ENCODE measurements at regions not wholly inside any gene's neighbourhood (a gene's known extent, or its start where the extent isn't known, plus 50 kb on each side); places are given as distances from the start of the nearest gene placed in this dataset.

DNA sequence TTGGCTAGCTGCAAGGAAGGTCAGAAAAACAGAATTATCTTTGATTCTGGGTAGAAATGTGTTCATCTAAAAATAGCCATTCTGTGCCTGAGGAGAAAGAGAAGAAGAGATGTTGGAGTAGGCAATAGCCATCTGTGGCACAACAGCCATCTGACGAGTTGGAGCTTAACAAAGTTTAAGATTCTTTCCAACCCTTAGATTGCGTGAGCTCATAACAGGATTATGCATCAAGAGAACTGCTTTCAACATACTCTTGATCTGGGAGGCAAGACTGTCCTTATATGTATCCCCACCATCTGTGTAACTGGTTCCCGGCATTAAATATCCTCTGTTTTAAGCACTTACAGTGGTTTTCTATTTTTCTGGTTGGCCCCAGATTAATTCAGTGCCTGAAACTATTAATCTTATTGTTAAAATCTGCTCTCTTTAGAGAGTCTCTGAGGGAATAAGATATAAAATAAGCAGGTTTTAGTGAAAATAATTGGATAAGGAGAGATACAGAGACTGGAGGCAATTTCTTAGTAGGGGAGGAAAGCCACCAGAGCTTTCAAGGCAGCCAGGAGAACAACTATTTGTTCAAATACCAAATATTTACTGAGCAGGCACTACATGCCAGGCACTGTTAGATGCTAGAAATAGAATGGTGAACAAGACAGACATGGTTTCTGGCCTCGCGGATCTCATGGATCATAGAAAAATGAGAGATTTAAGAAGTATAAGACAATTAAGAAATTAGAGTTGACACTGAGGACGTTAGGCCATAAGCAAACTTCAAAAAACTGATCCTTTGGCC lies 398.0 kb downstream of the SMARCA1 start:
- H3K36me3 ChIP-seq (ENCODE audit: insufficient read depth) = no peaks in the 10 kb centered on the region

DNA sequence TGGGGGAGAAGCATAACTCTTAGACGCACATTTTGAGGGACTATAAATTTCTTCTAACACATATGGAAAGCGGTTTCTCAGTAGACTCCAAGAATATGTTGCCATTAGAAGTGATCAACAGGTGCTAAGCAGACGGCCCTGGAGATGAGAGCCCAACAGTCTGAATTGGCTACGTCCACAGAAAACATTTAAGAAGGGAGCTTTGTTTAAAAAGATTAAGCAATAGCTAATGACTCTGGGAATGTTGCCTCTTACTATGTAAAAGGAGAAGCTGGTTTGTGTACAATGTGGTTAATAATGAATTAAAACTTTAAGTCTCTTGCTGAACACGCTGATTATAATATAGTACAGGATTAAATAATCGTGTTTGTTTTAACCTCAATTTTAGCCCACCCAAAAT lies 399.5 kb downstream of the SMARCA1 start:
- no peak overlapping the region for H3K9ac ChIP-seq
- no peak overlapping the region for H2AFZ ChIP-seq (ENCODE audit: low read depth)
- H3K4me2 ChIP-seq = no peak overlapping the region
- H3K4me1 ChIP-seq (ENCODE audit: low read depth, poor library complexity, severe bottlenecking) = no peaks in the 10 kb centered on the region
- no peak overlapping the region for H3K27ac ChIP-seq
- H3K4me3 ChIP-seq (IDR thresholded peaks at IDR 0.05; ENCODE audit: insufficient read depth, low read depth, low read length) = no peak overlapping the region
- no peaks in the 10 kb centered on the region for H3K36me3 ChIP-seq (ENCODE audit: insufficient read depth)
- no peaks in the 10 kb centered on the region for H3K79me2 ChIP-seq (ENCODE audit: insufficient read depth, low read depth)
- no peaks in the 10 kb centered on the region for H4K20me1 ChIP-seq (ENCODE audit: insufficient read depth)
- TF ChIP-seq, protein P1, sequence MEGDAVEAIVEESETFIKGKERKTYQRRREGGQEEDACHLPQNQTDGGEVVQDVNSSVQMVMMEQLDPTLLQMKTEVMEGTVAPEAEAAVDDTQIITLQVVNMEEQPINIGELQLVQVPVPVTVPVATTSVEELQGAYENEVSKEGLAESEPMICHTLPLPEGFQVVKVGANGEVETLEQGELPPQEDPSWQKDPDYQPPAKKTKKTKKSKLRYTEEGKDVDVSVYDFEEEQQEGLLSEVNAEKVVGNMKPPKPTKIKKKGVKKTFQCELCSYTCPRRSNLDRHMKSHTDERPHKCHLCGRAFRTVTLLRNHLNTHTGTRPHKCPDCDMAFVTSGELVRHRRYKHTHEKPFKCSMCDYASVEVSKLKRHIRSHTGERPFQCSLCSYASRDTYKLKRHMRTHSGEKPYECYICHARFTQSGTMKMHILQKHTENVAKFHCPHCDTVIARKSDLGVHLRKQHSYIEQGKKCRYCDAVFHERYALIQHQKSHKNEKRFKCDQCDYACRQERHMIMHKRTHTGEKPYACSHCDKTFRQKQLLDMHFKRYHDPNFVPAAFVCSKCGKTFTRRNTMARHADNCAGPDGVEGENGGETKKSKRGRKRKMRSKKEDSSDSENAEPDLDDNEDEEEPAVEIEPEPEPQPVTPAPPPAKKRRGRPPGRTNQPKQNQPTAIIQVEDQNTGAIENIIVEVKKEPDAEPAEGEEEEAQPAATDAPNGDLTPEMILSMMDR (conservative IDR thresholded peaks at IDR 0.05; ENCODE audit: low read depth, low read length) = no peak
- no peaks in the 10 kb centered on the region for H3K27me3 ChIP-seq (ENCODE audit: insufficient read depth, low read depth)

More for the DNA sequence above, 398.0 kb downstream of the SMARCA1 start:
- H3K4me2 ChIP-seq = no peak overlapping the region
- H3K27me3 ChIP-seq (ENCODE audit: insufficient read depth, low read depth) = no peaks in the 10 kb centered on the region
- TF ChIP-seq, protein P1 (conservative IDR thresholded peaks at IDR 0.05; ENCODE audit: low read depth, low read length) = no peak
- no peaks in the 10 kb centered on the region for H3K79me2 ChIP-seq (ENCODE audit: insufficient read depth, low read depth)
- no peak overlapping the region for H3K4me3 ChIP-seq (IDR thresholded peaks at IDR 0.05; ENCODE audit: insufficient read depth, low read depth, low read length)
- H4K20me1 ChIP-seq (ENCODE audit: insufficient read depth) = no peaks in the 10 kb centered on the region
- no peak overlapping the region for H3K9ac ChIP-seq
- H3K27ac ChIP-seq = no peak overlapping the region
- H2AFZ ChIP-seq (ENCODE audit: low read depth) = no peak overlapping the region
- H3K4me1 ChIP-seq (ENCODE audit: low read depth, poor library complexity, severe bottlenecking) = no peaks in the 10 kb centered on the region

DNA sequence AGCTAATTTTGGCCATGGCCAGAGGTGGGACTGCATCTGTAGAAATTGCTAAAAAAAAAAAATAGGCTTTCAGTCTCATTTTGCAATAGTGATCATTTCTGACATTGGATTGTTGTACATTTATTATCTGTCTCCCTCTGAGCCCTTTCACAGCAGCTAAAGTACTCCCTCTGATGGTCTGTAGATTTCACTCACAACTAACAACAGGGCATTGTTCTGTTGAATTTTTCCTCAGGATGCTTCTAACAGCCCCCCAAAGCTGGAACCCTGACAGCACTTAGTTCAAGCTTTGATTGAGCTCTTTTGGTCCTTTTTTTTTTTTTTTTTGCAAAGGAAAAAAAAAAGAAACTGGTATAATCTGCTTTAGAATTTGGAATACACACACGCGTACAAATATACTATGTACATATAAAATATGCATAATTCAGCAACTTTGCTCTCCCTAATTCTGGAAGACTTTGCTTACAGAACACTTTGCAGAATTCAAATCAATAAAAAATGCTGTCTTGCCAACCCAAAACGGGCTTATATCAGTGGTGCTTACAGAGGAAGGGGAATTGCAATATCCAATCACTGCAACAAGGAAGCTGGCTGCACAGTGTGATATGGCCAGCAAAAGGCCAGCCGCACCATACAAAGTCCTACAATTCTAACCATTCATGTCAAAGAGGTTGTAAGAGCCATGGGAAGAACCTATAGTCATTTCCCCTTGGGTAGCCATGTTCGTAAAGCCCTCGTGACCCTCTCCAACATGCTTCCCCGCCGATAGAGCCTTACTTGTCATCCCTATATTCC lies 406.4 kb downstream of the SMARCA1 start:
- Histone ChIP-seq H3K27me3 (ENCODE audit: insufficient read depth, low read depth) (no peaks in the 10 kb centered on the region), H3K79me2 (ENCODE audit: insufficient read depth, low read depth) (no peaks in the 10 kb centered on the region), H2AFZ (ENCODE audit: low read depth) (no peak overlapping the region), H3K4me3 (IDR thresholded peaks at IDR 0.05; ENCODE audit: insufficient read depth, low read depth, low read length) (no peak overlapping the region), H3K36me3 (ENCODE audit: insufficient read depth) (no peaks in the 10 kb centered on the region), H3K4me2 (no peak overlapping the region), H3K4me1 (ENCODE audit: low read depth, poor library complexity, severe bottlenecking) (no peaks in the 10 kb centered on the region), H4K20me1 (ENCODE audit: insufficient read depth) (no peaks in the 10 kb centered on the region), H3K27ac (no peak overlapping the region), H3K9ac (no peak overlapping the region)
- TF ChIP-seq, protein P1 (conservative IDR thresholded peaks at IDR 0.05; ENCODE audit: low read depth, low read length) = no peak

DNA sequence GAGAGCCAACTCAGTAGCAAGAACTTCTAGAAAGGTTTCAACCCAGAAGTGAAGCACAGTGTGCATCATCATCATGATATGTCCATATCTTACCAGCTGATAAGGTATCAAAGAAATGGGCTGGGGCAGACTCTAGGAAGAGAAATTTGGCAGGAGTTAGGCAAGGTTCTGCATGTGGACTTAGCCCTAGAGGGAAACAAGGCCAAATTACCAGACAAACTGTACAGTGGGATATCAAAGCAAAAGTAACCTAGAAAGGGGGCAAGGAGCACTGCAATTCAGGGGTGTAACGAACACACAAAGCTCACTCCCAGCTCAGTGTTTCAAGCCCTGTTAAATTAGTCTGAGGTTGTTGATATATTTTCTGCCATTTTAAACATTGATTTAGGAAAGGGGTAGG lies 407.4 kb downstream of the SMARCA1 start:
- Histone ChIP-seq H3K27me3 (ENCODE audit: insufficient read depth, low read depth) (no peaks in the 10 kb centered on the region), H3K4me2 (no peak overlapping the region), H3K9ac (no peak overlapping the region), H3K4me1 (ENCODE audit: low read depth, poor library complexity, severe bottlenecking) (no peaks in the 10 kb centered on the region), H3K36me3 (ENCODE audit: insufficient read depth) (no peaks in the 10 kb centered on the region), H3K4me3 (IDR thresholded peaks at IDR 0.05; ENCODE audit: insufficient read depth, low read depth, low read length) (no peak overlapping the region), H3K79me2 (ENCODE audit: insufficient read depth, low read depth) (no peaks in the 10 kb centered on the region), H2AFZ (ENCODE audit: low read depth) (no peak overlapping the region), H3K27ac (no peak overlapping the region), H4K20me1 (ENCODE audit: insufficient read depth) (no peaks in the 10 kb centered on the region)
- TF ChIP-seq, protein P1 (conservative IDR thresholded peaks at IDR 0.05; ENCODE audit: low read depth, low read length) = no peak
